ENCODE measurements at regions not wholly inside any gene's neighbourhood (a gene's known extent, or its start where the extent isn't known, plus 50 kb on each side); places are given as distances from the start of the nearest gene placed in this dataset.

DNA sequence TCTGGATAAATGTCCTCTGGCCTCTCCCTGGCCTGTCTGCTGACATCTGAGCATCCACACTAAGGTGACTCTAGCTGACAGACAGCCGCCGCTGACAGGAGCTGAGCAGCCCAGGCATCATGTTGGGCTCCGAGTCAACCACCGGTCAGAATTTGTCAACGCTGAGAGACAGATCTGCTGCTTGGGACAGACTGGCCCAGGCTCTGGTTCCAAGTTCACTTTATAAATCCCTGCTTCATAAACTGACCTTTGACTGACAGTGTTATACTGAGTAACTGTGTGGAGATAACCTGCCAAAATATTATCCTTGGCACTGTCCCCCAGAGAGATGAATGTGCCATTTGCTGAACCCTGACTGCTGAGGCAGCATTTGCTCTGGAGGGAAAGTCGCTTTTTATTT is 616.7 kb downstream of the NPHP4 start:
- TF ChIP-seq MYB (IDR thresholded peaks at IDR 0.05; ENCODE audit: borderline replicate concordance, low read depth, low read length), result no peak
- TF ChIP-seq ZNF274 (IDR thresholded peaks at IDR 0.05; ENCODE audit: insufficient read depth, insufficient read length), result no peak
- TF ChIP-seq, protein P1, sequence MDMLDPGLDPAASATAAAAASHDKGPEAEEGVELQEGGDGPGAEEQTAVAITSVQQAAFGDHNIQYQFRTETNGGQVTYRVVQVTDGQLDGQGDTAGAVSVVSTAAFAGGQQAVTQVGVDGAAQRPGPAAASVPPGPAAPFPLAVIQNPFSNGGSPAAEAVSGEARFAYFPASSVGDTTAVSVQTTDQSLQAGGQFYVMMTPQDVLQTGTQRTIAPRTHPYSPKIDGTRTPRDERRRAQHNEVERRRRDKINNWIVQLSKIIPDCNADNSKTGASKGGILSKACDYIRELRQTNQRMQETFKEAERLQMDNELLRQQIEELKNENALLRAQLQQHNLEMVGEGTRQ (IDR thresholded peaks at IDR 0.05; ENCODE audit: borderline replicate concordance, low read depth, low read length), result no peak
- TF ChIP-seq POLR2AphosphoS5 (IDR thresholded peaks at IDR 0.05; ENCODE audit: low read length), result no peak
- TF ChIP-seq, protein P2, sequence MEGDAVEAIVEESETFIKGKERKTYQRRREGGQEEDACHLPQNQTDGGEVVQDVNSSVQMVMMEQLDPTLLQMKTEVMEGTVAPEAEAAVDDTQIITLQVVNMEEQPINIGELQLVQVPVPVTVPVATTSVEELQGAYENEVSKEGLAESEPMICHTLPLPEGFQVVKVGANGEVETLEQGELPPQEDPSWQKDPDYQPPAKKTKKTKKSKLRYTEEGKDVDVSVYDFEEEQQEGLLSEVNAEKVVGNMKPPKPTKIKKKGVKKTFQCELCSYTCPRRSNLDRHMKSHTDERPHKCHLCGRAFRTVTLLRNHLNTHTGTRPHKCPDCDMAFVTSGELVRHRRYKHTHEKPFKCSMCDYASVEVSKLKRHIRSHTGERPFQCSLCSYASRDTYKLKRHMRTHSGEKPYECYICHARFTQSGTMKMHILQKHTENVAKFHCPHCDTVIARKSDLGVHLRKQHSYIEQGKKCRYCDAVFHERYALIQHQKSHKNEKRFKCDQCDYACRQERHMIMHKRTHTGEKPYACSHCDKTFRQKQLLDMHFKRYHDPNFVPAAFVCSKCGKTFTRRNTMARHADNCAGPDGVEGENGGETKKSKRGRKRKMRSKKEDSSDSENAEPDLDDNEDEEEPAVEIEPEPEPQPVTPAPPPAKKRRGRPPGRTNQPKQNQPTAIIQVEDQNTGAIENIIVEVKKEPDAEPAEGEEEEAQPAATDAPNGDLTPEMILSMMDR (IDR thresholded peaks at IDR 0.05 in 2 of 3, conservative IDR thresholded peaks at IDR 0.05 in 1 of 3; ENCODE audit: control insufficient read depth in 2 of 3, extremely low read depth in 1 of 3, insufficient read depth in 1 of 3, low read depth in 3 of 3, low read length in 3 of 3), result no peak
- TF ChIP-seq POLR2A (IDR thresholded peaks at IDR 0.05; ENCODE audit: low read depth, low read length), result no peak
- TF ChIP-seq CEBPB (IDR thresholded peaks at IDR 0.05; ENCODE audit: borderline replicate concordance in 1 of 2, low read depth in 2 of 2, low read length in 2 of 2), result no peak
- TF ChIP-seq CHD2 (IDR thresholded peaks at IDR 0.05; ENCODE audit: borderline replicate concordance, low read depth, low read length), result no peak
- TF ChIP-seq, protein P3, sequence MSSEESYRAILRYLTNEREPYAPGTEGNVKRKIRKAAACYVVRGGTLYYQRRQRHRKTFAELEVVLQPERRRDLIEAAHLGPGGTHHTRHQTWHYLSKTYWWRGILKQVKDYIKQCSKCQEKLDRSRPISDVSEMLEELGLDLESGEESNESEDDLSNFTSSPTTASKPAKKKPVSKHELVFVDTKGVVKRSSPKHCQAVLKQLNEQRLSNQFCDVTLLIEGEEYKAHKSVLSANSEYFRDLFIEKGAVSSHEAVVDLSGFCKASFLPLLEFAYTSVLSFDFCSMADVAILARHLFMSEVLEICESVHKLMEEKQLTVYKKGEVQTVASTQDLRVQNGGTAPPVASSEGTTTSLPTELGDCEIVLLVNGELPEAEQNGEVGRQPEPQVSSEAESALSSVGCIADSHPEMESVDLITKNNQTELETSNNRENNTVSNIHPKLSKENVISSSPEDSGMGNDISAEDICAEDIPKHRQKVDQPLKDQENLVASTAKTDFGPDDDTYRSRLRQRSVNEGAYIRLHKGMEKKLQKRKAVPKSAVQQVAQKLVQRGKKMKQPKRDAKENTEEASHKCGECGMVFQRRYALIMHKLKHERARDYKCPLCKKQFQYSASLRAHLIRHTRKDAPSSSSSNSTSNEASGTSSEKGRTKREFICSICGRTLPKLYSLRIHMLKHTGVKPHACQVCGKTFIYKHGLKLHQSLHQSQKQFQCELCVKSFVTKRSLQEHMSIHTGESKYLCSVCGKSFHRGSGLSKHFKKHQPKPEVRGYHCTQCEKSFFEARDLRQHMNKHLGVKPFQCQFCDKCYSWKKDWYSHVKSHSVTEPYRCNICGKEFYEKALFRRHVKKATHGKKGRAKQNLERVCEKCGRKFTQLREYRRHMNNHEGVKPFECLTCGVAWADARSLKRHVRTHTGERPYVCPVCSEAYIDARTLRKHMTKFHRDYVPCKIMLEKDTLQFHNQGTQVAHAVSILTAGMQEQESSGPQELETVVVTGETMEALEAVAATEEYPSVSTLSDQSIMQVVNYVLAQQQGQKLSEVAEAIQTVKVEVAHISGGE (CRISPR knock-in tag; IDR thresholded peaks at IDR 0.05), result no peak
- no peak for TF ChIP-seq PAX5 (IDR thresholded peaks at IDR 0.05; ENCODE audit: borderline replicate concordance, low read depth, low read length)
- TF ChIP-seq TARDBP (IDR thresholded peaks at IDR 0.05; ENCODE audit: borderline replicate concordance), result no peak
- no peak for TF ChIP-seq STAT1 (conservative IDR thresholded peaks at IDR 0.05)
- TF ChIP-seq, protein P4, sequence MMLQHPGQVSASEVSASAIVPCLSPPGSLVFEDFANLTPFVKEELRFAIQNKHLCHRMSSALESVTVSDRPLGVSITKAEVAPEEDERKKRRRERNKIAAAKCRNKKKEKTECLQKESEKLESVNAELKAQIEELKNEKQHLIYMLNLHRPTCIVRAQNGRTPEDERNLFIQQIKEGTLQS (IDR thresholded peaks at IDR 0.05; ENCODE audit: borderline replicate concordance, extremely low read depth, low read depth, low read length), result no peak
